H9 (cell line): ENCODE measurements at regions not wholly inside any gene's neighbourhood (a gene's known extent, or its start where the extent isn't known, plus 50 kb on each side); places are given as distances from the start of the nearest gene placed in this dataset.

ENCODE experiments used
- DNase-seq: peaks from one replicate; pipeline ENCODE4 v3.0.0-alpha.2; 2017
- H2AFZ ChIP-seq: one replicate; pipeline ENCODE4 v1.6.1; 2013; ENCODE audit warnings: mild to moderate bottlenecking, low read length, control low read depth, moderate library complexity
- H2AK5ac ChIP-seq: 2 replicates; pipeline ENCODE4 v1.6.1; 2013; ENCODE audit warnings: low read length, control low read depth, mixed read lengths; ENCODE audit not compliant: insufficient read length
- H2BK120ac ChIP-seq: one replicate; pipeline ENCODE4 v1.6.1; 2013; ENCODE audit warnings: low read depth, mild to moderate bottlenecking, low read length, control low read depth, inconsistent platforms; ENCODE audit not compliant: poor library complexity, severe bottlenecking
- H2BK12ac ChIP-seq: 2 replicates; pipeline ENCODE4 v1.6.1; 2013; ENCODE audit warnings: low read length, control low read depth, mixed read lengths, low read depth; ENCODE audit not compliant: insufficient read length
- H2BK15ac ChIP-seq: 2 replicates; pipeline ENCODE4 v1.6.1; 2013; ENCODE audit warnings: low read depth, low read length, control low read depth
- H2BK20ac ChIP-seq: one replicate; pipeline ENCODE4 v1.6.1; 2013; ENCODE audit warnings: low read depth, mild to moderate bottlenecking, low read length, control low read depth, inconsistent platforms; ENCODE audit not compliant: poor library complexity, severe bottlenecking
- H2BK5ac ChIP-seq: 2 replicates; pipeline ENCODE4 v1.6.1; 2013; ENCODE audit warnings: low read length, control low read depth, mixed read lengths; ENCODE audit not compliant: insufficient read length
- H3K14ac ChIP-seq: 2 replicates; pipeline ENCODE4 v1.6.1; 2013; ENCODE audit warnings: low read length, control low read depth; ENCODE audit not compliant: insufficient read depth
- H3K18ac ChIP-seq: 2 replicates; pipeline ENCODE4 v1.6.1; 2013; ENCODE audit warnings: low read depth, mild to moderate bottlenecking, mixed read lengths, low read length, control low read depth; ENCODE audit not compliant: insufficient read length
- H3K23ac ChIP-seq: 2 replicates; pipeline ENCODE4 v1.6.1; 2013; ENCODE audit warnings: low read length, control low read depth, mixed read lengths, low read depth; ENCODE audit not compliant: insufficient read length
- H3K23me2 ChIP-seq: 2 replicates; pipeline ENCODE4 v1.6.1; 2013; ENCODE audit warnings: low read depth, mild to moderate bottlenecking, mixed read lengths, low read length, control low read depth; ENCODE audit not compliant: insufficient read length, poor library complexity, severe bottlenecking
- H3K27ac ChIP-seq: 2 replicates; pipeline ENCODE4 v1.5.1; 2013; ENCODE audit warnings: low read length, control low read depth, mixed read lengths, low read depth; ENCODE audit not compliant: insufficient read length
- H3K27me3 ChIP-seq: 2 replicates; pipeline ENCODE4 v1.6.1; 2013; ENCODE audit warnings: low read length, control low read depth, inconsistent platforms; ENCODE audit not compliant: insufficient read depth
- H3K4ac ChIP-seq: 2 replicates; pipeline ENCODE4 v1.6.1; 2013; ENCODE audit warnings: low read depth, mild to moderate bottlenecking, control low read depth, inconsistent platforms, low read length, moderate library complexity
- H3K4me1 ChIP-seq: 2 replicates; pipeline ENCODE4 v1.6.1; 2013; ENCODE audit warnings: low read length, control low read depth, inconsistent platforms; ENCODE audit not compliant: insufficient read depth
- H3K4me2 ChIP-seq: 2 replicates; pipeline ENCODE4 v1.6.1; 2013; ENCODE audit warnings: low read length, control low read depth, mixed read lengths; ENCODE audit not compliant: insufficient read length, insufficient read depth
- H3K56ac ChIP-seq: 2 replicates; pipeline ENCODE4 v1.6.1; 2013; ENCODE audit warnings: low read depth, mild to moderate bottlenecking, mixed read lengths, low read length, control low read depth; ENCODE audit not compliant: insufficient read length
- H3K79me1 ChIP-seq: 2 replicates; pipeline ENCODE4 v1.6.1; 2013; ENCODE audit warnings: low read depth, mild to moderate bottlenecking, moderate library complexity, low read length, control low read depth, inconsistent platforms; ENCODE audit not compliant: insufficient read depth, poor library complexity, severe bottlenecking
- H3K79me2 ChIP-seq: 2 replicates; pipeline ENCODE4 v1.6.1; 2013; ENCODE audit warnings: low read length, control low read depth, inconsistent platforms; ENCODE audit not compliant: insufficient read depth
- H3K9ac ChIP-seq: 2 replicates; pipeline ENCODE4 v1.6.1; 2013; ENCODE audit warnings: low read length, control low read depth, mixed read lengths; ENCODE audit not compliant: insufficient read length; ENCODE audit errors: extremely low read depth
- H3K9me3 ChIP-seq: one replicate; pipeline ENCODE4 v1.6.1; 2013; ENCODE audit warnings: low read depth, low read length, inconsistent platforms; ENCODE audit not compliant: control insufficient read depth
- H3T11ph ChIP-seq: one replicate; pipeline ENCODE4 v1.6.1; 2013; ENCODE audit warnings: mild to moderate bottlenecking, low read length, control low read depth, inconsistent platforms
- H4K20me1 ChIP-seq: one replicate; pipeline ENCODE4 v1.6.1; 2013; ENCODE audit not compliant: control insufficient read depth, insufficient read length, insufficient read depth
- H4K5ac ChIP-seq: 2 replicates; pipeline ENCODE4 v1.6.1; 2013; ENCODE audit warnings: low read depth, mild to moderate bottlenecking, mixed read lengths, low read length, control low read depth; ENCODE audit not compliant: insufficient read length
- H4K8ac ChIP-seq: replicated peaks from 2 replicates; pipeline ENCODE4 v1.6.1; 2013; ENCODE audit warnings: low read length, control low read depth, mixed read lengths, low read depth; ENCODE audit not compliant: insufficient read length
- H4K91ac ChIP-seq: 2 replicates; pipeline ENCODE4 v1.6.1; 2013; ENCODE audit warnings: low read depth, mild to moderate bottlenecking, moderate library complexity, mixed read lengths, low read length, control low read depth; ENCODE audit not compliant: insufficient read length
- H3K27ac Mint-ChIP-seq, 3 experiments: 2 replicates in 2 of 3; 3 replicates in 1 of 3; pipeline ENCODE4 v1.8.0; 2020 to 2021; ENCODE audit warnings: mixed read lengths in 3 of 3, mild to moderate bottlenecking in 1 of 3, moderate library complexity in 1 of 3
- H3K27me3 Mint-ChIP-seq: 2 replicates; pipeline ENCODE4 v1.8.0; 2021; ENCODE audit warnings: low read depth, mild to moderate bottlenecking, moderate library complexity, mixed read lengths
- H3K36me3 Mint-ChIP-seq, 3 experiments: 2 replicates in 2 of 3; 3 replicates in 1 of 3; pipeline ENCODE4 v1.8.0; 2020 to 2021; ENCODE audit warnings: low read depth in 3 of 3, mixed read lengths in 3 of 3; ENCODE audit not compliant: insufficient read depth in 1 of 3
- H3K4me1 Mint-ChIP-seq, 2 experiments: 2 replicates each; pipeline ENCODE4 v1.8.0; 2020; ENCODE audit warnings: mixed read lengths in 2 of 2
- H3K4me3 Mint-ChIP-seq, 2 experiments: 2 replicates in 1 of 2; 3 replicates in 1 of 2; pipeline ENCODE4 v1.8.0; 2020 to 2021; ENCODE audit warnings: mild to moderate bottlenecking in 2 of 2, mixed read lengths in 2 of 2, moderate library complexity in 1 of 2
- H3K9me3 Mint-ChIP-seq, 2 experiments: 2 replicates in 1 of 2; 3 replicates in 1 of 2; pipeline ENCODE4 v1.8.0; 2020; ENCODE audit warnings: mild to moderate bottlenecking in 2 of 2, mixed read lengths in 2 of 2, moderate library complexity in 1 of 2
- WGBS: extraction: QIAGEN DNeasy Blood & Tissue Kit; methylation state at CpG from one replicate; pipeline ENCODE4 v1.1.7; 2013; ENCODE audit warnings: missing lambda C conversion rate, low lambda C conversion rate, mixed read lengths; ENCODE audit not compliant: insufficient read length; ENCODE audit errors: extremely low coverage; 5-methylcytosine and 5-hydroxymethylcytosine counted together
- TF ChIP-seq, protein P1 (sequence below): fragments of 200-600 bp; sonication (generic); conservative IDR thresholded peaks from 3 replicates; pipeline ENCODE4 v1.8.0; 2021; ENCODE audit warnings: antibody characterized with exemption, mild to moderate bottlenecking

- no peak overlapping the region for H2AK5ac ChIP-seq
- DNase-seq, result no peak
- H4K20me1 ChIP-seq, result no peaks in the 10 kb centered on the region
- H3K14ac ChIP-seq, result no peak overlapping the region
- TF ChIP-seq, protein P1, sequence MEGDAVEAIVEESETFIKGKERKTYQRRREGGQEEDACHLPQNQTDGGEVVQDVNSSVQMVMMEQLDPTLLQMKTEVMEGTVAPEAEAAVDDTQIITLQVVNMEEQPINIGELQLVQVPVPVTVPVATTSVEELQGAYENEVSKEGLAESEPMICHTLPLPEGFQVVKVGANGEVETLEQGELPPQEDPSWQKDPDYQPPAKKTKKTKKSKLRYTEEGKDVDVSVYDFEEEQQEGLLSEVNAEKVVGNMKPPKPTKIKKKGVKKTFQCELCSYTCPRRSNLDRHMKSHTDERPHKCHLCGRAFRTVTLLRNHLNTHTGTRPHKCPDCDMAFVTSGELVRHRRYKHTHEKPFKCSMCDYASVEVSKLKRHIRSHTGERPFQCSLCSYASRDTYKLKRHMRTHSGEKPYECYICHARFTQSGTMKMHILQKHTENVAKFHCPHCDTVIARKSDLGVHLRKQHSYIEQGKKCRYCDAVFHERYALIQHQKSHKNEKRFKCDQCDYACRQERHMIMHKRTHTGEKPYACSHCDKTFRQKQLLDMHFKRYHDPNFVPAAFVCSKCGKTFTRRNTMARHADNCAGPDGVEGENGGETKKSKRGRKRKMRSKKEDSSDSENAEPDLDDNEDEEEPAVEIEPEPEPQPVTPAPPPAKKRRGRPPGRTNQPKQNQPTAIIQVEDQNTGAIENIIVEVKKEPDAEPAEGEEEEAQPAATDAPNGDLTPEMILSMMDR, result no peak
- Mint-ChIP-seq H3K27ac (no peak overlapping the region), H3K9me3 (no peaks in the 10 kb centered on the region), H3K36me3 (no peaks in the 10 kb centered on the region), H3K4me1 (peaks cover 0 to 9% of the 10 kb centered on the region in 2 experiments; a peak in 2 of 4 replicates), H3K4me3 (no peak overlapping the region), H3K27me3 (no peaks in the 10 kb centered on the region)
- H4K5ac ChIP-seq, result no peak overlapping the region
- no peak overlapping the region for H3K18ac ChIP-seq
- no peaks in the 10 kb centered on the region for H3K27me3 ChIP-seq
- H3K4me1 ChIP-seq, result no peaks in the 10 kb centered on the region
- H3K79me2 ChIP-seq, result no peaks in the 10 kb centered on the region
- no peak overlapping the region for H3K27ac ChIP-seq
- H2BK15ac ChIP-seq, result no peak overlapping the region
- no peak overlapping the region for H3K4me2 ChIP-seq
- no peak overlapping the region for H3K23ac ChIP-seq
- no peak overlapping the region for H3T11ph ChIP-seq
- no peak overlapping the region for H2BK5ac ChIP-seq
- no peaks in the 10 kb centered on the region for H3K9me3 ChIP-seq
- no peak overlapping the region for H2BK12ac ChIP-seq
- H3K9ac ChIP-seq, result no peak overlapping the region
- H4K8ac ChIP-seq, result no peak overlapping the region
- no peak overlapping the region for H3K56ac ChIP-seq
- no CpG with 5 or more reads among the region's 1 CpG for WGBS
- no peaks in the 10 kb centered on the region for H3K79me1 ChIP-seq
- no peak overlapping the region for H2BK20ac ChIP-seq
- H2BK120ac ChIP-seq, result no peak overlapping the region
- no peak overlapping the region for H2AFZ ChIP-seq
- no peak overlapping the region for H4K91ac ChIP-seq
- no peak overlapping the region for H3K4ac ChIP-seq
- H3K23me2 ChIP-seq, result no peaks in the 10 kb centered on the region
Observed at GRCh38 chrX:96563646-96564045, 121.0 kb upstream of the DIAPH2 start.
